Thymus (tissue), 11 donors: ENCODE measurements at regions not wholly inside any gene's neighbourhood (a gene's known extent, or its start where the extent isn't known, plus 50 kb on each side); places are given as distances from the start of the nearest gene placed in this dataset.

Source experiments
- DNase-seq, 9 donors: peaks; one replicate each; pipeline ENCODE4 v3.0.0-alpha.2; 2013; ENCODE audit warnings: low spot score in 9 of 9, low read depth in 6 of 9, missing footprints in 1 of 9
- H3K27ac ChIP-seq, 2 donors: one replicate each; pipeline ENCODE4 v1.5.1; 2013; ENCODE audit warnings: control low read depth in 1 of 2, low read depth in 1 of 2, low read length in 1 of 2, mild to moderate bottlenecking in 1 of 2, moderate library complexity in 1 of 2
- H3K27me3 ChIP-seq, 2 donors: one replicate each; pipeline ENCODE4 v1.5.1; 2013; ENCODE audit warnings: low read length in 1 of 2; ENCODE audit not compliant: control insufficient read depth in 2 of 2, insufficient read depth in 1 of 2
- H3K36me3 ChIP-seq, 2 donors: one replicate each; pipeline ENCODE4 v1.5.1; 2013; ENCODE audit warnings: low read length in 1 of 2, mild to moderate bottlenecking in 1 of 2, moderate library complexity in 1 of 2; ENCODE audit not compliant: control insufficient read depth in 2 of 2, insufficient read depth in 2 of 2
- H3K4me1 ChIP-seq, 2 donors: one replicate each; pipeline ENCODE4 v1.5.1; 2013; ENCODE audit warnings: low read length in 2 of 2; ENCODE audit not compliant: control insufficient read depth in 2 of 2, insufficient read depth in 2 of 2
- H3K4me3 ChIP-seq, 2 donors: one replicate each; pipeline ENCODE4 v1.5.1; 2013; ENCODE audit warnings: low read length in 2 of 2, control low read depth in 1 of 2, mild to moderate bottlenecking in 1 of 2
- H3K9me3 ChIP-seq, 2 donors: one replicate each; pipeline ENCODE4 v1.5.1; 2013; ENCODE audit warnings: low read length in 1 of 2, mild to moderate bottlenecking in 1 of 2; ENCODE audit not compliant: control insufficient read depth in 2 of 2, insufficient read depth in 1 of 2
- WGBS: extraction: QIAGEN DNeasy Blood & Tissue Kit; methylation state at CpG from one replicate; pipeline ENCODE4 v1.1.7; 2013; 5-methylcytosine and 5-hydroxymethylcytosine counted together
- donor health status: healthy.

DNA sequence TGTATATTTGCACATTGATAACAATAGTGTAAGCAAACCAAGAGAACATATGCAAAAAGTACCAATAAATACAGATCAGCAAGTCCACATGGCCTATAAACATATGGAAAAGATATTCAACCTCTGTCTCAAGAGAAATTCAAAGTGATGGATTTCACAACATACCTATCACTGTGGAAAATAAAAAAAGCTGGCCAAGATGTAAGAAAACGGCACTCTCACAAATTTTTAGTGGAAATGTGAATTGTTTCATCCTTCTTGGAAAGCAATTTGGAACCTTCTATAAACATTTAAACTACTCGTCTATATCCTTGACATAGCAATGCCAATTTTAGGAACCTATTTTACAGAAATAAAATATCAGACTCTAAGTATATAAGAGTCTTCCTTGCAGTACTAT, 559.8 kb downstream of the QKI start:
- Histone ChIP-seq H3K27me3 (no peaks in the 10 kb centered on the region), H3K4me1 (no peaks in the 10 kb centered on the region), H3K36me3 (no peaks in the 10 kb centered on the region), H3K9me3 (peaks cover 0 to 4% of the 10 kb centered on the region in 2 donors), H3K27ac (no peak overlapping the region), H3K4me3 (no peak overlapping the region)
- DNase-seq: no peak
- WGBS: 95% methylated on average over 2 of the region's 2 CpGs

DNA sequence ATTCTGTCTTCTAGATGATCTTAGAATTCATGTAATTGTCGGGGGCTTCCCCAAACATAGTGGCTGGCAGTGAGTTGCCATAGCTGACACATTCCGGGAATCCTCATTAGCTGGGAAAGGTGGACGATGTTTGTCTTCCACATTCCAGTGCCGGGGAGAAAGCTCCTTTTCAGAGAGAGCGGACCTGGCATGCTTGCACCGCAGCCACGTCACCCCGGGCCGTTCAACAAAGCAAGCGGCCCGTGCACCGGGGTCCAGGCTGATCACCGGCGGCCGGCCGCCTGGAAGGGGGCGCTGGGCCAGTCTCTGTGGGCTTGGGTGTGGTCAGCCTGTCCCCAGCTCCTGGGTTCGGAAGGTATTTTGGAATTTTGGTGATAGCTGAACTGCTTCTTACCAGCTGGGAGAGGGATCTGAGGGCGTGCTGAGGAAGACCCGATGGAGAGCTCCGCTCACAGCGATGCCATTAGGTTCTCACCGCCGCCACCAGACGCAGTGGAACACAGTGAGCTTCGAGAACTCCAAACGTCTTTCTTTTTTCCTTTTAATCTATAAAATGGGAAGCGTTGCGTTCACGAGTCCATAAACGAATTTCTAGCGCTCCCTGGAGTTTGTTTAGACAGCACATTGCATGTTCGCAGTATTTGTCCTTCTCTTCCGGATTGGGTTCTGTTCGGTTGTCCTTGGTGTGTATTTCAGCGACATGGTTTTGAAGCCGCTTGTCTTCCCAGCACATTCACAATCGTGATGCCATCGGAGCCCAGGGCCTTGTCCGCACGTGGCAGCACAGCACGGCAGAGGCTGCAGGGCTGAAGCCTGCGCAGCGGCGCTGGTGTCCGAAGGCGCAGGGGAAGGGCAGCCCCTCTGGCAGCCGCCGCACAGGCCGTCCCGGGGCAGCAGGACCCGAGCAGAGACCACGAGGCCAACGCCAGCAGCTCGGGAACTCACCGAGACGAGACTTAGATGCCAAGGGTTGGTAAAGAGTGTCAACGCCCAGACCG, 557.6 kb downstream of the QKI start:
- H3K4me1 ChIP-seq: no peaks in the 10 kb centered on the region
- no peak overlapping the region for H3K27ac ChIP-seq
- peaks cover 0 to 4% of the 10 kb centered on the region in 2 donors for H3K9me3 ChIP-seq
- H3K4me3 ChIP-seq: no peak overlapping the region
- DNase-seq: no peak
- H3K36me3 ChIP-seq: no peaks in the 10 kb centered on the region
- 93% methylated on average over 59 of the region's 59 CpGs for WGBS
- no peaks in the 10 kb centered on the region for H3K27me3 ChIP-seq

DNA sequence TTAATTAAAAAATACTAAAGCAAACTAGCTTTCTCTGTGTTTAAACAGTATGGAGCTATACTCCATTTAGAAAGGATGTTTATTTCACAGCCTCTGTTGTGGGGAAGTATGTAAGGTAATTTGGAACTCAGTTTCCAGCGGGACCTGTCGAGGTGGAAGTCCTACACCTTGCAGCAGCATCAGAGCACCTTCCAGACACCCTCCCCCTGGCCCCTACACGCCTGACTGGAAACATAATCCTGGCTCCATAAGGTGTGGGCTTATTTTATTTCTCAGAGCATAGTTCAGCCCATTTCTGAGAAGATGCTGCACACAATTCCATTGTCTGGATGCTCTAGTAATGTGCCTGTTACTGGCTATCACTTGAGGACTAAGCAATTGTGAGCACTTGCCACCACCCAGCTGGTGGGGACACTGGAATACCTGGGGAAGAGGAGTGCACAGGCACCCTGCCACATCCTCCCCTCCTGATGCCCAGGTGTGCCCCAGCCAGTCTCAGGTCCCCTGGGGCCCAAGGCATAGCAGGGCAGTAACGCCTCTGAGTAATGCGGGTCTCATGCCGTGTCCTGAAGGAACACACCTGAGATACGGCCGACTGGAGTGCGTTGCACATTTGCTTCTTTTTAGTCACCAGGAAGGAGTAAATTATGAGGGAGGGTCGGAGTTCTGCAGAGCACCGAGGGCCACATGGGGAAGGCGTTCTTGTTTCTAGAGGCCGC, 556.5 kb downstream of the QKI start:
- no peak overlapping the region for H3K27ac ChIP-seq
- no peaks in the 10 kb centered on the region for H3K27me3 ChIP-seq
- H3K4me1 ChIP-seq: no peaks in the 10 kb centered on the region
- peaks cover 0 to 4% of the 10 kb centered on the region in 2 donors for H3K9me3 ChIP-seq
- no peak for DNase-seq
- WGBS: 93% methylated on average over 13 of the region's 13 CpGs
- no peak overlapping the region for H3K4me3 ChIP-seq
- H3K36me3 ChIP-seq: no peaks in the 10 kb centered on the region

DNA sequence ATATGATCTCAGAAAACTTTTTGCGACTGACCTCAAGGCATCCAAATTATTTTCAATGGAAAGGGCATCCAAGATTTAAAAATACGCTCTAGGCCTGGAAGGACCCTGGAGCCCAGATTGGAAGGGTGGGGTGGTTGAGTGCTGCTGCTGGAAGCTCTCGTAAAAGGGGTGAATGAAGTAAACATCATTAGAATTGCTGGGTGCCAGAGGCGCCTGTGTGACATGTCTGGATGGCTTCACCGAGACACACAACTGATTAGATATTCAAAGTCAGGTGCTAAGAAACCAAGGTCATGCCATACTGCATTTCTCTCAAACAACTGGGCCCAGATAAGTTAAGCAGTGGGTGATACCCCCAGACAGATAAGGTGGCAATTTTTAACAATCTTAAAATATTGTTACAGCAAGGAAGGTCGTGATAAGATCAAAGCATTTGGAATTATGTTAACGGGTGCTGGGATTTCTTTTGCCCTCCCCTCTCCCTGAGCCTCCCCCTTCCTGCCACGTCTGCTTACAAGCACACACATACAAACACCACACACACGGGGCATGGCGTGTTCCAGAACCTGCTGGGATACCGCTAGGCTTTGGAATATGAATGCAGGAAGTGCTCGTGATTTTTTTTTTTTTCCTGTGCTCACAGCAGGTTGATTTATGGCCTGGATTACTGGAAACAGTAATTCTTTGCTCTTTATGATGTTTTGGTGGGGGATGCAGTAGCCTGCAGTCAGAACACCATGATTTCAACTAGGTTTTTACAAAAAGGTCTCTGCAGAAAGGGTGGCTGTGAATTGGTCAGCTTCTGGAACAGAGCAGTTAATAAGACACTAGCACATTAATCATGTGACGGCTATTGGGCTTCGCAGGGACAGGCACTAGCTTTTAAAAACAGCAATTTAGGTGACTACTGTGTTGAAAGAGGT, 551.2 kb downstream of the QKI start:
- Histone ChIP-seq H3K36me3 (no peaks in the 10 kb centered on the region), H3K27ac (no peak overlapping the region), H3K4me3 (no peak overlapping the region), H3K9me3 (no peaks in the 10 kb centered on the region), H3K4me1 (no peaks in the 10 kb centered on the region), H3K27me3 (no peaks in the 10 kb centered on the region)
- no peak for DNase-seq
- 67% methylated on average over 14 of the region's 14 CpGs for WGBS

- Histone ChIP-seq H3K27me3 (no peaks in the 10 kb centered on the region), H3K4me3 (no peak overlapping the region), H3K9me3 (no peaks in the 10 kb centered on the region), H3K27ac (no peak overlapping the region), H3K4me1 (no peaks in the 10 kb centered on the region), H3K36me3 (no peaks in the 10 kb centered on the region)
- WGBS: 92% methylated on average over 6 of the region's 6 CpGs
- DNase-seq: no peak
These were observed 550.3 kb downstream of the QKI start for GRCh38 chr6:163964789-163965188.

DNA sequence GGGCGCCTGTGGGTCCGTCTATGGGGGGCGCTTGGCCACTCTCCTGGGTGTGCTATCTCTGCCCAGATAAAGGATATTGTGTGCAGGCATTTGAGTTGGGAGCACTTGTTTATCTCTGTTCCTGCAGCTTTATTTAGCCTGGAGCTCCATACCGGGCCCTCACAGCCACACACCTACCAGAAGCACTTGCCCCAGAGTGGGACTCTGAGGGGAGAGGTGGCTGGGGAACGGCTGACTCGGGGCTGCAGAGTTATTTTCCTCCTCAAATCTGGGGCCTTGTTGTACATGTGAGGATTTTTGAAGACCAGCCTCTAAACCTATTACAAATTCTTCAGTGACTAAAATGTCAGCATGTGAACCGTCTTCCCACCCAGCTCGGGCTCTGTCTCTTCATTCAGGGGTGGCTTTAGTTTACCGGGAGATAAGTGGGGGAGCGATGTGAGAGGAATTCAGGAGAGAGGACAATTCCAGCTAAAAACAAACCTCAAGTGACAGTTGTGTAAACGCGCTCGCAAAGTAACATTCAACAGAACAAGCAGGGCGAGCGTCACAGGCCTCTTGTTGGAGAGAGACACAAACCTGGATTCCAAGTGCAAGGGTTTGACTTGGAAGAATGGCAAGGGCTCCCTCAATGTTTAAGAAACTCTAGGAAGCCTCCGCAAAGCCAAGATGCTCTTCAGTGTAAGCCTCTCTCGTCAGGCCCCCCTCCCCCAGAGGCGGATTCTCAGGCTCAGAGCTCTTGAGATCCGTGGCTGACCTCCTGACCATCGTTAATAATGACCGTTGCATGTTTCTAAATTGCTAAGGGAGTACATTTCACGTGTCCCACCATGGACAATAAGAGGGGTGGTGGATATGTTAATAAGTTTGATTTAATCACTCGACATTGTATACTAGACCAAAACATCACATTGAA, 548.9 kb downstream of the QKI start:
- H3K27me3 ChIP-seq: no peaks in the 10 kb centered on the region
- no peak for DNase-seq
- no peak overlapping the region for H3K4me3 ChIP-seq
- H3K36me3 ChIP-seq: no peaks in the 10 kb centered on the region
- no peaks in the 10 kb centered on the region for H3K4me1 ChIP-seq
- H3K27ac ChIP-seq: no peak overlapping the region
- no peaks in the 10 kb centered on the region for H3K9me3 ChIP-seq
- 93% methylated on average over 23 of the region's 23 CpGs for WGBS

- no peaks in the 10 kb centered on the region for H3K27me3 ChIP-seq
- no peak overlapping the region for H3K27ac ChIP-seq
- no peaks in the 10 kb centered on the region for H3K4me1 ChIP-seq
- 95% methylated on average over 13 of the region's 13 CpGs for WGBS
- no peaks in the 10 kb centered on the region for H3K9me3 ChIP-seq
- no peaks in the 10 kb centered on the region for H3K36me3 ChIP-seq
- DNase-seq: no peak
- H3K4me3 ChIP-seq: no peak overlapping the region
These were observed 548.2 kb downstream of the QKI start for GRCh38 chr6:163962627-163963117.

DNA sequence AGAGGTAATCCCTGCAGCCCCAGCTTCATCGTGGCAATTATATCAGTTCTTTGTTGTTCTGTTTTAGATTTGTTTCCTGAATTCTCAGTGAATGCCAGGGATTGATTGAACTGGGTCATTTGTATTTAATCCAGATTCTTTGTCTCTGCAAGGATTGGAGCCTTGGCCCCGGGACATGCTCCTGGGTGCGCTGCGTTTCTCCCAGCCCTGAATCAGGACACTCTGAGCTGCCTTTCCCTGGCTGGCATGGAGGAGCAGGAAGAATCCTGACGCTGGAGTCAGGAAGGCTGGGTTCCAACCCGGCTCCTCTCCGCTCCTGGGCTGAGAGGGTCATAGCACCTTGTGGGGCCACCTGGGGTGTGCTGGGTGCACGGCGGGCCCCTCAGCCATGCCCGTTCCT, 545.6 kb downstream of the QKI start:
- Histone ChIP-seq H3K27me3 (peaks cover 0 to 2% of the 10 kb centered on the region in 2 donors), H3K36me3 (no peaks in the 10 kb centered on the region), H3K4me3 (no peak overlapping the region), H3K27ac (no peak overlapping the region), H3K9me3 (no peaks in the 10 kb centered on the region), H3K4me1 (no peaks in the 10 kb centered on the region)
- no peak for DNase-seq
- WGBS: 95% methylated on average over 10 of the region's 10 CpGs
